Endothelial cell of umbilical vein (primary cell): ENCODE measurements at regions not wholly inside any gene's neighbourhood (a gene's known extent, or its start where the extent isn't known, plus 50 kb on each side); places are given as distances from the start of the nearest gene placed in this dataset.
A peak's percentile ranks its signal among the peaks of the same experiment; 100 is the strongest.

ENCODE experiments used
- BruUV-seq: library from RNA; stranded (reverse); fragments of 400-500 nt; replicated peaks from 2 replicates; lab custom pipeline; 2021; lab: Mats Ljungman, UMichigan
- CTCF ChIA-PET: fragments of 300-600, 350-600 bp; sonication (Branson Sonifier 250); formaldehyde crosslinking; loops from one replicate; lab custom pipeline; 2021; ENCODE audit warnings: antibody characterized with exemption, inconsistent platforms; lab: Charles Lee
- POLR2A ChIA-PET: fragments of 300-600, 350-600 bp; sonication (Branson Sonifier 250); formaldehyde crosslinking; loops from one replicate; lab custom pipeline; 2021; ENCODE audit warnings: antibody characterized with exemption, inconsistent platforms; lab: Charles Lee
- DNase-seq: peaks from one replicate; pipeline ENCODE4 v3.0.0-alpha.2; 2011; ENCODE audit warnings: low read depth, low spot score
- FAIRE-seq: peaks from 2 replicates; lab custom pipeline; 2011; peaks lifted over from hg19 to GRCh38; lab: Jason Lieb, UNC
- H2AFZ ChIP-seq: 2 replicates; pipeline ENCODE4 v1.6.0; 2012; ENCODE audit warnings: low read depth, low read length, control low read depth, inconsistent platforms
- H3K27ac ChIP-seq: 2 replicates; pipeline ENCODE4 v1.5.1; 2011; ENCODE audit warnings: low read depth, mild to moderate bottlenecking, control low read depth, low read length, moderate library complexity; ENCODE audit not compliant: insufficient read depth
- H3K27me3 ChIP-seq, 2 experiments: 2 replicates each; pipeline versions ENCODE4 v1.6.0 to v1.6.1; 2011; ENCODE audit warnings: low read length in 2 of 2, mixed read lengths in 1 of 2; ENCODE audit not compliant: control insufficient read depth in 2 of 2, insufficient read depth in 2 of 2
- H3K36me3 ChIP-seq, 2 experiments: 2 replicates in 1 of 2; 3 replicates in 1 of 2; pipeline ENCODE4 v1.5.1; 2011; ENCODE audit warnings: low read length in 2 of 2, mild to moderate bottlenecking in 1 of 2, moderate library complexity in 1 of 2; ENCODE audit not compliant: control insufficient read depth in 2 of 2, insufficient read depth in 2 of 2; ENCODE audit errors: extremely low read depth in 1 of 2
- H3K4me1 ChIP-seq: 3 replicates; pipeline ENCODE4 v1.5.1; 2011; ENCODE audit warnings: mild to moderate bottlenecking, low read length; ENCODE audit not compliant: control insufficient read depth, insufficient read depth; ENCODE audit errors: extremely low read depth
- H3K4me2 ChIP-seq: 2 replicates; pipeline ENCODE4 v1.6.1; 2011; ENCODE audit warnings: low read length, control low read depth, mixed read lengths; ENCODE audit not compliant: insufficient read depth
- H3K4me3 ChIP-seq, 3 experiments: fragments of 200-600 bp in 1 of 3; sonication (generic), shearing (Covaris generic) in 1 of 3; replicated peaks in 1 of 3; 2 replicates each; pipeline ENCODE4 v1.5.1; 2011 to 2016; ENCODE audit warnings: control low read depth in 3 of 3, low read length in 3 of 3, mild to moderate bottlenecking in 2 of 3, inconsistent platforms in 1 of 3, low read depth in 1 of 3, moderate library complexity in 1 of 3; ENCODE audit not compliant: insufficient read depth in 1 of 3
- H3K79me2 ChIP-seq: 2 replicates; pipeline ENCODE4 v1.6.0; 2012; ENCODE audit warnings: low read length, inconsistent platforms; ENCODE audit not compliant: control insufficient read depth, insufficient read depth
- H3K9ac ChIP-seq: replicated peaks from 2 replicates; pipeline ENCODE3; 2011; ENCODE audit warnings: low read length, control low read depth; ENCODE audit not compliant: insufficient read depth; ENCODE audit errors: extremely low read depth
- H3K9me1 ChIP-seq: replicated peaks from 3 replicates; pipeline ENCODE4 v1.6.0; 2011; ENCODE audit warnings: mild to moderate bottlenecking, low read length; ENCODE audit not compliant: control insufficient read depth, insufficient read depth; ENCODE audit errors: extremely low read depth
- H3K9me3 ChIP-seq: replicated peaks from 2 replicates; pipeline ENCODE4 v1.5.1; 2012; ENCODE audit warnings: low read length, inconsistent platforms; ENCODE audit not compliant: control insufficient read depth, insufficient read depth
- H4K20me1 ChIP-seq: replicated peaks from 2 replicates; pipeline ENCODE3; 2011; ENCODE audit warnings: mild to moderate bottlenecking, low read length; ENCODE audit not compliant: control insufficient read depth, insufficient read depth; ENCODE audit errors: extremely low read depth
- EZH2 ChIP-seq: IDR thresholded peaks from 2 replicates; pipeline ENCODE4 v1.6.1; 2012; ENCODE audit warnings: borderline replicate concordance, low read depth, mild to moderate bottlenecking, moderate library complexity, low read length, inconsistent platforms; ENCODE audit not compliant: severe bottlenecking
- FOS ChIP-seq: IDR thresholded peaks from 2 replicates; pipeline ENCODE4 v1.6.1; 2011; ENCODE audit warnings: mild to moderate bottlenecking, low read length, moderate library complexity, borderline replicate concordance; ENCODE audit not compliant: insufficient read depth
- GATA2 ChIP-seq: IDR thresholded peaks from 2 replicates; pipeline ENCODE4 v1.7.0; 2011; ENCODE audit warnings: low read depth, mild to moderate bottlenecking, moderate library complexity, mixed read lengths, low read length; ENCODE audit not compliant: insufficient read length, insufficient read depth
- JUN ChIP-seq: IDR thresholded peaks from 2 replicates; pipeline ENCODE4 v1.6.1; 2011; ENCODE audit warnings: borderline replicate concordance, low read depth; ENCODE audit not compliant: insufficient read length, insufficient read depth
- MYC ChIP-seq: IDR thresholded peaks from one replicate; pipeline ENCODE4 v1.6.1; 2011; ENCODE audit warnings: mild to moderate bottlenecking, low read depth, low read length
- POLR2A ChIP-seq: IDR thresholded peaks from 2 replicates; pipeline ENCODE4 v1.6.1; 2012; ENCODE audit warnings: low read depth, mild to moderate bottlenecking, control low read depth, low read length
- POLR2AphosphoS5 ChIP-seq: IDR thresholded peaks from 2 replicates; pipeline ENCODE4 v1.6.1; 2012; ENCODE audit warnings: low read depth, mild to moderate bottlenecking, control low read depth, low read length, moderate library complexity; ENCODE audit not compliant: insufficient read depth
- dilution Hi-C: fragments of 300-500 bp; cut with MboI; formaldehyde crosslinking; loops from one replicate; pipeline ENCODE4 v1.15.0; 2019; ENCODE audit warnings: low sequenced_read_pairs; ENCODE audit not compliant: extremely low pct_ligation_motif_present
- intact Hi-C: fragments of 100-400 bp; cut with micrococcal nuclease; formaldehyde crosslinking; loops from one replicate; pipeline ENCODE4 v1.10.0; 2022
- TF ChIP-seq, protein P1 (sequence below): IDR thresholded peaks from 2 replicates; pipeline ENCODE4 v1.6.1; 2011; ENCODE audit not compliant: insufficient read depth, insufficient read length
- TF ChIP-seq, protein P2 (sequence below), 2 donors: IDR thresholded peaks; 1 replicate in 1 of 2; 2 replicates in 1 of 2; pipeline ENCODE4 v1.5.1; 2011; ENCODE audit warnings: low read length in 2 of 2, mild to moderate bottlenecking in 2 of 2, moderate library complexity in 2 of 2, control low read depth in 1 of 2, inconsistent platforms in 1 of 2, low read depth in 1 of 2; ENCODE audit not compliant: insufficient read depth in 1 of 2; ENCODE audit errors: extremely low read depth in 1 of 2

DNA sequence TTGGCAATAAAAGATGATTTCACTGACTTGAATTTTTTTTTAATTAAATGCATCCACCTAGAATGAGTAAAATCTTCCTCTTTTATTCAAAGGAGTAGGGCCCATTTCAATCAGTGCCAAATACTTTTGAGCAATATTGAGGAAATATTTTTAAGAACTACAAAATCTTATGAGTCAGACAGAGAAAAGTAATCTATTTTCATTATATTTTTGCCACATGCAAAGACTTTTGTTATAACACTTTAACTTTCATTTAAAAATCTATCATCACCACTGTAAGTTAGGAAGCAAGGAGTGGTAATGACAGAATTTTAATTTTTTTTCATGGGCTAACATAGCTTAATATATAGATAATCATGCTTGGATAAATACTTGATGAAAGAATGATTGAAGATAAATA lies 345.2 kb upstream of the KITLG start:
- TSS peak; percentile 97 for BruUV-seq
- peak overlapping the region; percentile 48 for H3K4me2 ChIP-seq
- intact Hi-C loops, result no loop called here

DNA sequence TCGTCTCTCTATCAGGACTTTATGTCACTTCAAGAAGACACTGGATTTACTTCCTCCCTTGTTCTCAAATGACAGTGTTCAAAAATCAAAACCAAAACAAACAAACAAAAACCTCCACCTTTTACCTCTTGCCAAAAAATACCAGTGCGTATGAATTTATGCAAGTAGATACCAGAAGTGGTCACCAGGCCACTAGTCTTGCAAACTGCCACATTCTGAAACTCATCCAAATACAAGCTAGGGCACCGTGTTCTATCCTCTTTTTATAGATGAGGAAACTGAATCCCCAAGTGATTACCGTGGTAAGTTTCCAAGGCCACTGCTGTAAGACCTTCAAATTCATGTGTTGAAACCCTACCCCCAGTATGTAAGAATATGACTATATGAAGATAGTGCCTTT lies 343.9 kb upstream of the KITLG start:
- no peaks in the 10 kb centered on the region for H3K36me3 ChIP-seq
- FAIRE-seq, result no peak
- POLR2A ChIA-PET, result no interaction called here
- no peak for TF ChIP-seq FOS
- TF ChIP-seq POLR2AphosphoS5, result no peak
- TF ChIP-seq GATA2, result no peak
- TF ChIP-seq EZH2, result no peak
- TF ChIP-seq JUN, result no peak
- TF ChIP-seq, protein P1, sequence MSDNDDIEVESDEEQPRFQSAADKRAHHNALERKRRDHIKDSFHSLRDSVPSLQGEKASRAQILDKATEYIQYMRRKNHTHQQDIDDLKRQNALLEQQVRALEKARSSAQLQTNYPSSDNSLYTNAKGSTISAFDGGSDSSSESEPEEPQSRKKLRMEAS, result no peak
- no peak for TF ChIP-seq MYC
- TF ChIP-seq, protein P2, sequence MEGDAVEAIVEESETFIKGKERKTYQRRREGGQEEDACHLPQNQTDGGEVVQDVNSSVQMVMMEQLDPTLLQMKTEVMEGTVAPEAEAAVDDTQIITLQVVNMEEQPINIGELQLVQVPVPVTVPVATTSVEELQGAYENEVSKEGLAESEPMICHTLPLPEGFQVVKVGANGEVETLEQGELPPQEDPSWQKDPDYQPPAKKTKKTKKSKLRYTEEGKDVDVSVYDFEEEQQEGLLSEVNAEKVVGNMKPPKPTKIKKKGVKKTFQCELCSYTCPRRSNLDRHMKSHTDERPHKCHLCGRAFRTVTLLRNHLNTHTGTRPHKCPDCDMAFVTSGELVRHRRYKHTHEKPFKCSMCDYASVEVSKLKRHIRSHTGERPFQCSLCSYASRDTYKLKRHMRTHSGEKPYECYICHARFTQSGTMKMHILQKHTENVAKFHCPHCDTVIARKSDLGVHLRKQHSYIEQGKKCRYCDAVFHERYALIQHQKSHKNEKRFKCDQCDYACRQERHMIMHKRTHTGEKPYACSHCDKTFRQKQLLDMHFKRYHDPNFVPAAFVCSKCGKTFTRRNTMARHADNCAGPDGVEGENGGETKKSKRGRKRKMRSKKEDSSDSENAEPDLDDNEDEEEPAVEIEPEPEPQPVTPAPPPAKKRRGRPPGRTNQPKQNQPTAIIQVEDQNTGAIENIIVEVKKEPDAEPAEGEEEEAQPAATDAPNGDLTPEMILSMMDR (IDR thresholded peaks at IDR 0.05; ENCODE audit: extremely low read depth in 1 of 2, insufficient read depth in 1 of 2, low read depth in 1 of 2, low read length in 2 of 2), result no peak
- no peak for TF ChIP-seq POLR2A
- H3K9me3 ChIP-seq, result no peaks in the 10 kb centered on the region
- no peaks in the 10 kb centered on the region for H3K79me2 ChIP-seq
- H2AFZ ChIP-seq, result no peak overlapping the region
- intact Hi-C loops (no loop called here), dilution Hi-C loops (no loop called here)
- H3K4me2 ChIP-seq, result no peak overlapping the region
- no peak overlapping the region for H3K4me3 ChIP-seq
- no TSS peak for BruUV-seq
- DNase-seq, result no peak
- no peak overlapping the region for H3K27ac ChIP-seq
- no peaks in the 10 kb centered on the region for H4K20me1 ChIP-seq
- H3K4me1 ChIP-seq, result peaks cover 22% of the 10 kb centered on the region
- H3K9ac ChIP-seq, result no peak overlapping the region
- CTCF ChIA-PET, result interaction anchor here (1.7 kb wide), 1 partner anchor 26 kb away, joined by 4 read pairs; no protein-coding TSS in a partner anchor
- H3K9me1 ChIP-seq, result no peaks in the 10 kb centered on the region
- H3K27me3 ChIP-seq, result no peaks in the 10 kb centered on the region

More for the DNA sequence above, 345.2 kb upstream of the KITLG start:
- Histone ChIP-seq H3K27me3 (no peaks in the 10 kb centered on the region), H3K36me3 (no peaks in the 10 kb centered on the region), H3K9me3 (no peaks in the 10 kb centered on the region), H3K4me3 (no peak overlapping the region), H3K27ac (peak overlapping the region; percentile 91), H4K20me1 (no peaks in the 10 kb centered on the region), H3K4me1 (peaks cover 22% of the 10 kb centered on the region), H2AFZ (no peak overlapping the region), H3K9ac (peak overlapping the region; percentile 13), H3K9me1 (no peaks in the 10 kb centered on the region), H3K79me2 (no peaks in the 10 kb centered on the region)
- no peak for DNase-seq
- dilution Hi-C loops, result no loop called here
- ChIA-PET CTCF (interaction anchor here (1.7 kb wide), 1 partner anchor 27 kb away, joined by 4 read pairs; no protein-coding TSS in a partner anchor), POLR2A (interaction anchor here (0.6 kb wide), 1 partner anchor 448 kb away, joined by 3 read pairs; no protein-coding TSS in a partner anchor)
- TF ChIP-seq, protein P1, result no peak
- FAIRE-seq, result no peak
